GM21576 (cell line): ENCODE measurements at regions not wholly inside any gene's neighbourhood (a gene's known extent, or its start where the extent isn't known, plus 50 kb on each side); places are given as distances from the start of the nearest gene placed in this dataset.
"Not testable (repeated sequence)": the region's sequence is repeated elsewhere in the genome, so short reads cannot be mapped to it uniquely, and the experiment has no call there.

Experiments
- ATAC-seq: cut with Tn5 transposase; IDR thresholded peaks from one replicate; pipeline ENCODE4 v1.9.1; 2021; ENCODE audit warnings: mild to moderate bottlenecking, moderate library complexity; ENCODE audit not compliant: unreplicated experiment

DNA sequence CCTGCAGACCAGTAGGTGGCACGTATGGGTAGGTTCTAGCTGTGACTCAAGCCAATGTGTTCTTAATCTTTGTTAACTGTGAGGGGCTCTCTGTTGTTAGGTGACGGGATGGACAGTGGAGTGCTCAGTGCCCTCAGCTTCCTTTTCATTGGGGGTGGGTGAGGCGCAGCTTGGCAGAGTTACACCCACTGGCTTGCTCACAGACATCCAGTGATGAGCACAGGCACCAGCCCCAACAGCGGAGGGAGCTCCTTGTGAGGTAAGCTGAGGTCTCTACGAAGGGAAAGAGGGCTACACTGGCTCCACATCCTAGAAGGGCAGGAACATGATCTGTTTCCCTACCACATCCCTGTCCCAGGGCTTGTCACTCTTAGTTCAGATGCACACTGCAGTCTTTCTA lies 871.3 kb downstream of the LRRIQ3 start:
- no peak for ATAC-seq

DNA sequence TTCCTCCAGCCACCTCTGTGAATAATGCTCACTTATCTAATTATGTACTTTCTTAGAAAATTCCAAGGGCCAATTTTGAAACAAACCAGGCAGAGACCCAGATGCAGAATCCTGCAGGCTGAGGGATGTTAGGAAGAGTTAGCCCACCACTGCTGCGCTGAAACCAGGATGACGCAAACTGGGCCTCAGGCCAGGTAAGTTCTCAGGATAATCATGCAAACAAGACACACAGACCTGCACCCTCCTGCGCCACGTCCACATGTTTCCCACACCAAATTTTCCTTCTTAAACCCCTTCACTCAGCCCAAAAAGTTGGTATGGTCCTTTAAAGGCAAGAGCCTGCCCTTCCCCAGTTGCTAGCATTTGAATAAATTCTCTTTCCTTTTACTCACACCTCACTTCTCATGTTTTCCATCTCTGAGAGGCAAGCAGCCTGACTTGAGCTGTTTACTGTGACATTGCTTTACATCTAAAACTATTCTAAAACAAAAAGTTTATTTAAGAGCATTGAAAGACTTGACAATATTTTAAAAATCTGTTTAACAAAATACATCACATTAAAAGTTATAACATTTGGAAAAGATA lies 887.1 kb downstream of the LRRIQ3 start:
- ATAC-seq = no peak

DNA sequence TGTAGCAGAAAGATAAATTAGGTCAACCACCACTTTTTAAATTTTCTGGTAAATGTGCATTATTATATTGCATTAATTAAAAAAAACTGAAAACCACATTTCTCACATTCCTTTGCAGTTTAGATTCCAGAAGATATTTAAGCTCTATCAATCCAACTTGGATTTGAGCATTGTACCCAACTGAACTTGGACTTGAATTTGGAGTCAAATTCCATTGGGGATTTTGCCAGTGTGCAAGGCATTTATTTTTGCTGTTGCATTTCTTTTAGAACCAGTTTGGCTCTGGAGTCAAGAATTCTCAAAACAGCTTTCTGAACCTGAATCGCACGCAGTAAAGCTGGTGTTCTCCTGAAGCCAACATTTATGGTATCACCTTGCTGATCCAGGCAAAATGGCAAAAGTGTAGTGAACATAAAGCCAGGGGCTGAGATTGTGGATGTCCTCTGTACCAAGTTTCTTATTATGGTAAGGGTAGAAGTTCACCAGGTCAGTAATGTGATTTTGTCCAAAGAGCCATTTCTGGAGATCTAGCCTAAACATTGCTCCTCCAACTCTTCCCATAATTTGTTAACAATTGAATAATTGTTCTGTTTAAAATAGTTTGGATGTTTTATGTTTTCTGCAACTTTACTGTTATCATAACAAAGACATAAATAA lies 890.9 kb downstream of the LRRIQ3 start:
- ATAC-seq = no peak

- no peak for ATAC-seq
These were observed 924.1 kb downstream of the LRRIQ3 start for GRCh38 chr1:73273886-73274285.

DNA sequence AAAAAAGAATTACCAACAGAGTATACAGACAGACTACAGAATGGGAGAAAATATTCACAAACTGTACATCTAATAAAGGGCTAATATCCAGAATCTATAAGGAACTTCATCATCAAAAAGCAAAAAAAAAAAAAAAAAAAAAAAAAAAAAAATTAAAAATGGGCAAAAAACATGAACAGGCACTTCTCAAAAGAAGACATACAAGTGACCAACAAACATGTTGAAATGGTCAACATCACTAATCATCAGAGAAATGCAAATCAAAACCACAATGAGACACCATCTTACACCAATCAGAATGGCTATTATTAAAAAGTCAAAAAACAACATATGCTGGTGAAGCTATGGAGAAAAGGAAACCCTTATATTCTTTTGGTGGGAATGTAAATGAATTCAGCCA lies 952.8 kb downstream of the LRRIQ3 start:
- not testable (repeated sequence) for ATAC-seq

DNA sequence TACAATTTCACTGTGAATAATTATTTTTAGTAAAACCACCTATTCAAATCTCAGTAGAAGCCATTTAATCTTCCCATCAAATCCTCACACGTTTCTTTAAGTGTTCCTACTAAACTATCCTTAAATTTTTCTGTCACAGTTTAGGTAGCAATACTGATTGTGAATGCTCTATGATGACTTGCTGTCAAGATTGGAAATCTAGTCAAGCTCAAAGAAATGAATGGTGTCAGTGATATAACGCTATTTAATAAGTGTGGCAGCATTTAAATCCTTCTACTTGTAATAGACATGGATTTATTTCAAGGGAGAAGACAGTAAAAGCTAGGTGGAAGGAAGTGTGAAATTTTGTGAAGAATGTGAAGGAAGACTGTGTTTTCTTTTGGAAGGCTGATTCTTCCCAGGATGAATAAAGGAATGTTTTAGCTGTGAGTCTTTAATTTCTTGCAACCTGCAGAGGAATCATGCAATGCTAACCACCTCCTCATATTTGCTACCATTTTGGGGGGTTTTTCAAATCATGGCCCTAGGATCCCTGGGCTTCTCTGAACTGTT lies 936.7 kb upstream of the NEGR1 start:
- ATAC-seq = no peak

GRCh38 chr1:73205294-73205973 lies 923.1 kb upstream of the NEGR1 start:
- no peak for ATAC-seq

DNA sequence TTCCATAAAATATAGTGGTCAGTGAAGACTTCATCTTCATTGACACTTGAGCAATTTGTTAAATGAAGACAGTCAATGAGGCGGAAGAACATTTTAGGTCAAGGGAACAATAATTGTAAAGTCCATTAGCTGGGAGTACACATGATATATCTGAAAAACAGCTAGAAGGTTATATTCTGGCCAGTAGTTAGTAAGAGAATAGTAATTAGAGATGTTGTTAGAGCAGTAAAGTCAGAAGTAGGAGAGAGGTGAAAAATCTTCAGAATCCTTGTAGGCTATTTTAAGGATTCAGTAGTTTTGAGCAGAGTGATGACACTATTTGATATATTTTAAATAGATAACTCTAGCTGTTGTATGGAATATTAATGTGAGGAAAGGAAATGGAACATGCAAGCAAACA lies 915.6 kb upstream of the NEGR1 start:
- ATAC-seq = no peak

DNA sequence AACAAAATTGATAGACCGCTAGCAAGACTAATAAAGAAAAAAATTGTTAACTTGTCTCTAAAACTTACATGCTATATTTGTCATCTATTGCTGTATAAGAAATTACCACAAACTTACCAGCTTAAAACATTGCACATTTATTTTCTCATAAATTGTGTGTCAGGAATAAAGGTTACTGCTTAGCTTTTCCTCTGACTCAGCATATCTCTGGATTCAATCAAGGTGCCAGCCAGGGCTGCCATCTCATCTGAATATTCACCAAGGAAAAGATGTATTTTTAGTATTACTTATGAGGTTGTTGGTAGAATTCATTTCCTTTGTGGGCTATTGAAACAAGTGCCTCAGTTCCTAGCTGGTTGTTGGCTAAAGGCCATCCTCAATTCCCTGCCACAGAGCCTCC lies 912.6 kb upstream of the NEGR1 start:
- ATAC-seq = no peak

DNA sequence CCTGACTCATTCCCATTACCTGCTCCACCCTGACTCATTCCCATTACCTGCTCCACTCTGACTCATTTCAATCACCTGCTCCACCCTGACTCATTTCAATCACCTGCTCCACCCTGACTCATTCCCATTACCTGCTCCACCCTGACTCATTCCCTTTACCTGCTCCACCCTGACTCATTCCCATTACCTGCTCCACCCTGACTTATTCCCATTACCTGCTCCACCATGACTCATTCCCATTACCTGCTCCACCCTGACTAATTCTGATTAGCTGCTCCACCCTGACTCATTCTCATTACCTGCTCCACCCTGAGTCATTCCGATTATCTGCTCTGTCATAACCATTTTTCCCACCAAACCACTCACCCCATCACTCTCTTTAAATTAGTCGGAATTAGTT lies 901.2 kb upstream of the NEGR1 start:
- not testable (repeated sequence) for ATAC-seq

GRCh38 chr1:73181190-73181540 lies 898.8 kb upstream of the NEGR1 start:
- ATAC-seq = no peak

- no peak for ATAC-seq
These were observed 898.3 kb upstream of the NEGR1 start for GRCh38 chr1:73180397-73181189.

DNA sequence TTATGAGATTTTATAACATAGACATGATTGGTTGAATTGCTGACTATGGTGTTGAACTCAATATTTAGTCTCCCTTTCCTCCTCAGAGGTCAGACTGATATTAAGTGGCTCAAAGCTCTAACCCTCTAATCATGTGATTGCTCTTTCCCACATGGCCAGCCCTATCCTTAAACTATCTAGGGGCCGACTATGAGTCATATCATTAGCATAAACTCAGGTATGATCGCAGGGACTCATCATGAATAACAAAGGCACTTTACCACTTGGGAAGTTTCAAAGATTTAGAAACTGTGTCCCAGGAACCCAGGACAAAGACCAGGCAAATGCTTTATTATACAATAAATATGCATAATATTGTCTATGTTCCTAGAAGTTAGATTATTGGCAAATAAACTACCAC lies 894.6 kb upstream of the NEGR1 start:
- no peak for ATAC-seq

DNA sequence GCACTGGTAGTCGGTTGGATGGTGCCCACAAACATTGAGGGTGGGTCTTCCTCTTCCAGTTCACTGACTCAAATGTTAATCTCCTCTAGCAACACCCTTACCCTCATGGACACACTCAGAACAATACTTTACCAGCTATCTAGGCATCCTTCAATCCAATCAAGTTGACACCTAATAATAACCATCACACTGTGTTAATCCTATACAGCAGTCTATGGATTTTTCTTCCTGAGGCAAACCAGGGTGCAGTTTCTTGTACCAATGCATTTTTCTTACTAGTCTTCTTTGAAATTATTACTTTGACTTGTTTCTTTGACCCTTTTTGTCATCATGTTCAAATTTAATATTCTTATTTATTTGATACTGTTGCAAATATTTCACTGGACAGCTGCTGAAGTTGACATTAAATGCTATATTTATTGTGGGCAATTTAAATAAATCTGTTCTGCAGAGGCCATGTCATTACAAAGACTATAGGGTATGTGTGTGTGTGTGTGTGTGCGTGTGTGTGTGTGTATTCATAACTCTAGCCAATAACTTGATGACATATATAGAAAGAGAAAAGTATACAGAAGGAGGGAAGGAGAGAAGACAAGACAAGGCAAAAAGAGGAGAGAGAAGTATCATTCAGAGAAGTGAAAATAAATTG lies 884.8 kb upstream of the NEGR1 start:
- ATAC-seq = no peak

DNA sequence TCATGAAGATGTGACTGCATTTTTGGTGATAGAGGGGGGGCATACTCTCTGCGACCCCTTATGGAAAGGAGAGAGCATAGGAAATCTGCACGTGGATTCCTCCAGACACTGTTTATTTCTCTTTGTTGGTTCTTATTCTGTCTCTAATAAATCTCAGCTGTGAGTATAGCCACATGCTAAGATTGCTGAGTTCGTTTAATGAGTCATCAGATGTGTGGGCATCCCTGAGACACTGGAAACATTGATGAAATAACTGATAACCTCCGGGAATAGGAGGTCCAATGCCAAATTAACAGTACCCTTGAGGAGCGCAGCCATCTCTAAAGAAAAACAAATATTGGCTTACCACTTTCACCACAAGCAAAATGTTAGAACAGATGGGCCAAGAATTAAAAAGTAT lies 880.2 kb upstream of the NEGR1 start:
- no peak for ATAC-seq

DNA sequence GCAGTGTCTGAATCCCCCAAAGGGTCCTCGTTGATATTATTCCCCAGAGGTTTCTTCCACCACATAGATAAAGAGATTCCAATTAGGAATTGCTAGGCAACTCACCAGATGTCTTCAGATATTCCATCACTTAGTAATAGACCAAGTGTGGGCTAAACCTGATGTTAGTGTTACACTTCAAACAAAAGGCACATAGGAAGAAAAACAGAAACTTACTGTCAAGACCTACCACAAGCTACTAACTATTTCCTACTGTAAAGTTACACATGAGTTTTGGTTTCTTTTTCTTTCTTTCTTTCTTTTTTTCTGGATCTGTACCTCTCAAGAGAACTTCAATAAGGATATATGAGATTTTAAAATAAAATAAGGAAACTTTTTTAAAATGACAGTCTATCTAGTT lies 879.1 kb upstream of the NEGR1 start:
- no peak for ATAC-seq

GRCh38 chr1:73160759-73161158 lies 878.4 kb upstream of the NEGR1 start:
- no peak for ATAC-seq

- no peak for ATAC-seq
These were observed 862.0 kb upstream of the NEGR1 start for GRCh38 chr1:73144311-73144710.

GRCh38 chr1:73136975-73137374 lies 854.6 kb upstream of the NEGR1 start:
- no peak for ATAC-seq

- no peak for ATAC-seq
These were observed 824.6 kb upstream of the NEGR1 start for GRCh38 chr1:73106931-73107330.

- no peak for ATAC-seq
These were observed 823.4 kb upstream of the NEGR1 start for GRCh38 chr1:73105755-73106154.
